ENCODE measurements at regions not wholly inside any gene's neighbourhood (a gene's known extent, or its start where the extent isn't known, plus 50 kb on each side); places are given as distances from the start of the nearest gene placed in this dataset.

GRCh38 chr1:182203191-182203875 lies 141.8 kb upstream of the ZNF648 start:
- TF ChIP-seq CTCF (IDR thresholded peaks at IDR 0.05; ENCODE audit: insufficient read depth, low read length) (no peak), REST (IDR thresholded peaks at IDR 0.05; ENCODE audit: insufficient replicate concordance, low read depth) (no peak), GABPA (IDR thresholded peaks at IDR 0.05; ENCODE audit: low read depth) (no peak)
